ENCODE measurements at regions not wholly inside any gene's neighbourhood (a gene's known extent, or its start where the extent isn't known, plus 50 kb on each side); places are given as distances from the start of the nearest gene placed in this dataset.

DNA sequence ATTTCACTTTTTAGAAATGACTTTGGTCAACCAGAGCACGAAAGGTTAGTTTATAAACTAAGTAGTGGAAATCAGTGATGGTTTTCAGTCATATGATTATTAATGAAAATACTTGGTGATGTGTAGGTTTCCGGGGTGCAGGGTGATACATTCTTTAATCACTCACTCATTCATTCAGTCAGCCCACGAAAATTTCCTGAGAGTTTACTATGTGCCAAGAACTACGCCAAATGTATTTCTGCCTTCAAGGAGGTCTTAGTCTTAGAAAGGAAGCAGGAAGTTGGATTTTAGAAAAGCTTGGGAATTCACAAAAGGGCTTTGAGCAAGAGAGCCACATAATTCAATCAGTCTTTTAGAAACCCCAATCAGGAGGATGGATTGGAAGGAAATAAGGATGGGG, 543.6 kb downstream of the PLCL1 start:
- TF ChIP-seq, protein P1, sequence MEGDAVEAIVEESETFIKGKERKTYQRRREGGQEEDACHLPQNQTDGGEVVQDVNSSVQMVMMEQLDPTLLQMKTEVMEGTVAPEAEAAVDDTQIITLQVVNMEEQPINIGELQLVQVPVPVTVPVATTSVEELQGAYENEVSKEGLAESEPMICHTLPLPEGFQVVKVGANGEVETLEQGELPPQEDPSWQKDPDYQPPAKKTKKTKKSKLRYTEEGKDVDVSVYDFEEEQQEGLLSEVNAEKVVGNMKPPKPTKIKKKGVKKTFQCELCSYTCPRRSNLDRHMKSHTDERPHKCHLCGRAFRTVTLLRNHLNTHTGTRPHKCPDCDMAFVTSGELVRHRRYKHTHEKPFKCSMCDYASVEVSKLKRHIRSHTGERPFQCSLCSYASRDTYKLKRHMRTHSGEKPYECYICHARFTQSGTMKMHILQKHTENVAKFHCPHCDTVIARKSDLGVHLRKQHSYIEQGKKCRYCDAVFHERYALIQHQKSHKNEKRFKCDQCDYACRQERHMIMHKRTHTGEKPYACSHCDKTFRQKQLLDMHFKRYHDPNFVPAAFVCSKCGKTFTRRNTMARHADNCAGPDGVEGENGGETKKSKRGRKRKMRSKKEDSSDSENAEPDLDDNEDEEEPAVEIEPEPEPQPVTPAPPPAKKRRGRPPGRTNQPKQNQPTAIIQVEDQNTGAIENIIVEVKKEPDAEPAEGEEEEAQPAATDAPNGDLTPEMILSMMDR (IDR thresholded peaks at IDR 0.05): no peak
- TF ChIP-seq POLR2A (IDR thresholded peaks at IDR 0.05): no peak

Data from sigmoid colon (tissue), 3 donors.